Heart left ventricle (tissue), 13 donors: ENCODE measurements at regions not wholly inside any gene's neighbourhood (a gene's known extent, or its start where the extent isn't known, plus 50 kb on each side); places are given as distances from the start of the nearest gene placed in this dataset.

ENCODE experiments used
- POLR2A ChIP-seq, 2 donors: fragments of 450-650 bp; IDR thresholded peaks; one replicate each; pipeline ENCODE4 v1.6.1; 2017; ENCODE audit warnings: antibody characterized with exemption in 2 of 2, mild to moderate bottlenecking in 2 of 2, moderate library complexity in 2 of 2
- TF ChIP-seq, protein P1 (sequence below), 12 donors: fragments of 200-600 bp; sonication (generic) in 4 of 12; IDR thresholded peaks; one replicate each; pipeline versions ENCODE4 v1.5.0 to v1.8.0; 2018 to 2022; ENCODE audit warnings: antibody characterized with exemption in 12 of 12, mild to moderate bottlenecking in 5 of 12
- donor health status: ischemic (EF 13 %, LVEDD 7.1; RV severe dilation, severe dysfunction).
- donor health status: DM: no; HTN: yes; CAD: no.
- donor health status: DM: no; HTN: no; CAD: no.
- donor health status: ischemic (EF 25% LVEDD 6.9; RV normal size, moderate dysfunction).
- donor health status: ischemic (EF 25% LVEDD 5.7; RV mildly dilated, moderate dysfunction).
- donor health status: ischemic (EF 35%, LVEDD 5.7; RV mildly dilated, moderate dysfunction).
- donor health status: nonischemic (EF 11% LVEDD 7.7; RV severe dilation, severe dysfunction).
- donor health status: DM: yes; HTN: yes; CAD: no.
- donor health status: PGD.
- donor health status: ischemic (EF 29% LVEDD 5.4; RV normal size, mild dysfunction).
- donor health status: nonischemic (EF 23%, LVEDD 6.1; RV moderate dilation, normal function).

DNA sequence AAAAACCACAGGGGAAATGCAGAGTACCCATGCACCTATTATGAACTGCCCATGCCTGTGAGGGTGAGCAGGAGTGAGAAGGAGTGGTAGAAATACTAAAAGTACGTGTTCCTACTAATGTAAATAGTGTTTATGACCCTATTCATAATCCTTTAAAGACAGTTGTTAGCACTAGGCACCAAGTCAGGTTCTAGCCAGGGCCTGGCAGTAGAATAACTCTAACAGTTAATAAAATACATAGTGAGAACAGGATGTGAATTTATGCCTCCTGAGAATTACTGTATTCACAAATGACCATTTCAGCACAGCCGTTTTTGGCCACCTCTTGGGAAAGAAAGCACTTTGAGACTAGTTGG, 103.2 kb upstream of the TARS1 start:
- TF ChIP-seq, protein P1, sequence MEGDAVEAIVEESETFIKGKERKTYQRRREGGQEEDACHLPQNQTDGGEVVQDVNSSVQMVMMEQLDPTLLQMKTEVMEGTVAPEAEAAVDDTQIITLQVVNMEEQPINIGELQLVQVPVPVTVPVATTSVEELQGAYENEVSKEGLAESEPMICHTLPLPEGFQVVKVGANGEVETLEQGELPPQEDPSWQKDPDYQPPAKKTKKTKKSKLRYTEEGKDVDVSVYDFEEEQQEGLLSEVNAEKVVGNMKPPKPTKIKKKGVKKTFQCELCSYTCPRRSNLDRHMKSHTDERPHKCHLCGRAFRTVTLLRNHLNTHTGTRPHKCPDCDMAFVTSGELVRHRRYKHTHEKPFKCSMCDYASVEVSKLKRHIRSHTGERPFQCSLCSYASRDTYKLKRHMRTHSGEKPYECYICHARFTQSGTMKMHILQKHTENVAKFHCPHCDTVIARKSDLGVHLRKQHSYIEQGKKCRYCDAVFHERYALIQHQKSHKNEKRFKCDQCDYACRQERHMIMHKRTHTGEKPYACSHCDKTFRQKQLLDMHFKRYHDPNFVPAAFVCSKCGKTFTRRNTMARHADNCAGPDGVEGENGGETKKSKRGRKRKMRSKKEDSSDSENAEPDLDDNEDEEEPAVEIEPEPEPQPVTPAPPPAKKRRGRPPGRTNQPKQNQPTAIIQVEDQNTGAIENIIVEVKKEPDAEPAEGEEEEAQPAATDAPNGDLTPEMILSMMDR (IDR thresholded peaks at IDR 0.05) = no peak
- TF ChIP-seq POLR2A (IDR thresholded peaks at IDR 0.05) = no peak
